ENCODE measurements at regions not wholly inside any gene's neighbourhood (a gene's known extent, or its start where the extent isn't known, plus 50 kb on each side); places are given as distances from the start of the nearest gene placed in this dataset.

- Histone ChIP-seq H3K9me3 (replicated peaks; ENCODE audit: control insufficient read depth, insufficient read depth, low read length) (no peaks in the 10 kb centered on the region), H3K27me3 (replicated peaks in 1 of 2; ENCODE audit: control insufficient read depth in 2 of 2, insufficient read depth in 2 of 2, low read length in 1 of 2) (no peaks in the 10 kb centered on the region), H3K4me1 (ENCODE audit: control insufficient read depth, insufficient read depth, low read length) (no peaks in the 10 kb centered on the region), H3K9ac (ENCODE audit: control insufficient read depth, insufficient read depth, low read length) (no peak overlapping the region), H3K36me3 (ENCODE audit: control insufficient read depth in 2 of 2, insufficient read depth in 2 of 2, low read length in 1 of 2) (no peaks in the 10 kb centered on the region), H3K4me2 (ENCODE audit: control insufficient read depth, insufficient read depth) (no peak overlapping the region), H3K79me2 (ENCODE audit: control insufficient read depth, insufficient read depth, low read length) (no peaks in the 10 kb centered on the region), H4K20me1 (ENCODE audit: control insufficient read depth, insufficient read depth) (no peaks in the 10 kb centered on the region), H3K27ac (ENCODE audit: control insufficient read depth, insufficient read depth) (no peak overlapping the region), H2AFZ (ENCODE audit: control insufficient read depth, low read depth, low read length) (no peak overlapping the region), H3K4me3 (no peak overlapping the region)
- WGBS (ENCODE audit: insufficient coverage, insufficient replicate concordance, low lambda C conversion rate, missing lambda C conversion rate), result 0% methylated on average over 1 of the region's 1 CpG
- POLR2A ChIA-PET, result no interaction called here
- FAIRE-seq, result no peak
- TF ChIP-seq CEBPB (IDR thresholded peaks at IDR 0.05; ENCODE audit: borderline replicate concordance in 1 of 2, low read depth in 2 of 2, low read length in 2 of 2) (no peak), NFYA (IDR thresholded peaks at IDR 0.05; ENCODE audit: borderline replicate concordance, low read depth, low read length) (no peak)
- SMC1A ChIA-PET (ENCODE audit: uncharacterized antibody, unreplicated experiment), result no interaction called here
- intact Hi-C loops (cut with micrococcal nuclease; ENCODE audit: unreplicated experiment) (no loop called here), in situ Hi-C loops (cut with MboI) (no loop called here)
- no peak for DNase-seq (ENCODE audit: low read depth, low spot score)
- BruUV-seq (replicated peaks), result no TSS peak
- ATAC-seq, result no peak
- RAD21 ChIA-PET (ENCODE audit: unreplicated experiment), result no interaction called here
- CTCF ChIA-PET, result no interaction called here
These were observed 867.6 kb downstream of the FAT4 start for GRCh38 chr4:126182336-126182735.

GRCh38 chr4:126182786-126183185 is 868.0 kb downstream of the FAT4 start:
- H3K9ac ChIP-seq (ENCODE audit: control insufficient read depth, insufficient read depth, low read length), result no peak overlapping the region
- no peaks in the 10 kb centered on the region for H3K36me3 ChIP-seq (ENCODE audit: control insufficient read depth in 2 of 2, insufficient read depth in 2 of 2, low read length in 1 of 2)
- H3K4me3 ChIP-seq, result no peak overlapping the region
- H2AFZ ChIP-seq (ENCODE audit: control insufficient read depth, low read depth, low read length), result no peak overlapping the region
- POLR2A ChIA-PET, result no interaction called here
- no peak overlapping the region for H3K27ac ChIP-seq (ENCODE audit: control insufficient read depth, insufficient read depth)
- no peak for FAIRE-seq
- intact Hi-C loops (cut with micrococcal nuclease; ENCODE audit: unreplicated experiment), result no loop called here
- H3K27me3 ChIP-seq (replicated peaks in 1 of 2; ENCODE audit: control insufficient read depth in 2 of 2, insufficient read depth in 2 of 2, low read length in 1 of 2), result no peaks in the 10 kb centered on the region
- H3K4me2 ChIP-seq (ENCODE audit: control insufficient read depth, insufficient read depth), result no peak overlapping the region
- RAD21 ChIA-PET (ENCODE audit: unreplicated experiment), result no interaction called here
- SMC1A ChIA-PET (ENCODE audit: uncharacterized antibody, unreplicated experiment), result no interaction called here
- TF ChIP-seq ZNF384 (IDR thresholded peaks at IDR 0.05; ENCODE audit: borderline replicate concordance, low read depth, low read length) (no peak), PKNOX1 (IDR thresholded peaks at IDR 0.05) (no peak), ZSCAN29 (IDR thresholded peaks at IDR 0.05) (no peak)
- BruUV-seq (replicated peaks), result no TSS peak
- no peak for DNase-seq (ENCODE audit: low read depth, low spot score)
- in situ Hi-C loops (cut with MboI), result no loop called here
- H3K4me1 ChIP-seq (ENCODE audit: control insufficient read depth, insufficient read depth, low read length), result no peaks in the 10 kb centered on the region
- H3K79me2 ChIP-seq (ENCODE audit: control insufficient read depth, insufficient read depth, low read length), result no peaks in the 10 kb centered on the region
- CTCF ChIA-PET, result no interaction called here
- ATAC-seq, result no peak
- H3K9me3 ChIP-seq (replicated peaks; ENCODE audit: control insufficient read depth, insufficient read depth, low read length), result no peaks in the 10 kb centered on the region
- 23% methylated on average over 2 of the region's 2 CpGs for WGBS (ENCODE audit: insufficient coverage, insufficient replicate concordance, low lambda C conversion rate, missing lambda C conversion rate)
- no peaks in the 10 kb centered on the region for H4K20me1 ChIP-seq (ENCODE audit: control insufficient read depth, insufficient read depth)
